ENCODE measurements at regions not wholly inside any gene's neighbourhood (a gene's known extent, or its start where the extent isn't known, plus 50 kb on each side); places are given as distances from the start of the nearest gene placed in this dataset.

DNA sequence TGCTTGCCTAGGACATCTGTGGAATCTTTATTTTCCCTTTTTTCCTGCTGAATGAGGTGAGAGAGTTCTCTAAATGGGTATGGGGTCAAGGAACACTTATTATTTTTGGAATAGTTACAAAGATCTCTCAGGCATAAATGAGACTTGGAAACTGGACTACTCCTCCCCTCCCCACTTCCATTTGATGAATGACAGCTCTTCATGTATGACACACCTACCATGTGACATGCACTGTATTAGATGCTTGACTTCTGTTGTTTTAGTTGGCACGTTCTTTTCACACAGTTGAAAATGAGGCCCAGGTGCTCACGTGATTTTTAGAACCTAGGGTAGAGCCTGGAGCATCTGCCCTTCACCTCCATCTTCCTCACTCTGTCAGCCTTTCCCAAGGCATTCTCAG lies 62.4 kb downstream of the VCPKMT start:
- ChIA-PET POLR2A (interaction anchor here (0.6 to 2.6 kb wide), 2 partner anchors 32 to 47 kb away, joined by 7 to 12 read pairs; no protein-coding TSS in a partner anchor), CTCF (interaction anchor here (1.2 kb wide), 1 partner anchor 8 kb away, joined by 3 read pairs; no protein-coding TSS in a partner anchor)
- no peak for DNase-seq
- Mint-ChIP-seq H3K4me3 (no peak overlapping the region), H3K4me1 (peaks cover 44% of the 10 kb centered on the region), H3K27me3 (no peaks in the 10 kb centered on the region), H3K27ac (no peak overlapping the region), H3K9me3 (ENCODE audit: insufficient read depth) (no peaks in the 10 kb centered on the region)
- Histone ChIP-seq H3K4me1 (ENCODE audit: control insufficient read depth in 2 of 2, insufficient read depth in 2 of 2, low read length in 2 of 2) (peaks cover 10 to 24% of the 10 kb centered on the region in 2 donors), H3K4me3 (ENCODE audit: control extremely low read depth in 1 of 5, extremely low read depth in 1 of 5, insufficient read depth in 1 of 5, low read depth in 2 of 5, low read length in 4 of 5) (no peak overlapping the region), H2AFZ (ENCODE audit: insufficient read depth, low read depth, low read length, poor library complexity, severe bottlenecking) (no peak overlapping the region), H3K27me3 (replicated peaks in 1 of 4; ENCODE audit: control extremely low read depth in 1 of 4, control insufficient read depth in 3 of 4, insufficient read depth in 4 of 4, low read length in 3 of 4) (no peaks in the 10 kb centered on the region), H3K36me3 (replicated peaks in 1 of 2; ENCODE audit: control extremely low read depth in 1 of 2, control insufficient read depth in 1 of 2, extremely low read depth in 1 of 2, insufficient read depth in 2 of 2, low read length in 1 of 2) (peaks cover 0 to 17% of the 10 kb centered on the region in 2 experiments), H3K4me2 (replicated peaks; ENCODE audit: low read depth, low read length, poor library complexity, severe bottlenecking) (no peak overlapping the region), H4K20me1 (ENCODE audit: control insufficient read depth, insufficient read depth, low read length, poor library complexity, severe bottlenecking) (no peaks in the 10 kb centered on the region), H3K27ac (ENCODE audit: low read length in 2 of 2) (no peak overlapping the region), H3K9me3 (ENCODE audit: control extremely low read depth in 1 of 3, control insufficient read depth in 2 of 3, insufficient read depth in 1 of 3, low read length in 2 of 3) (no peaks in the 10 kb centered on the region), H3K79me2 (ENCODE audit: control insufficient read depth, insufficient read depth, low read length) (peaks cover 34% of the 10 kb centered on the region), H3K9ac (ENCODE audit: low read length) (no peak overlapping the region)
- TF ChIP-seq, protein P1, sequence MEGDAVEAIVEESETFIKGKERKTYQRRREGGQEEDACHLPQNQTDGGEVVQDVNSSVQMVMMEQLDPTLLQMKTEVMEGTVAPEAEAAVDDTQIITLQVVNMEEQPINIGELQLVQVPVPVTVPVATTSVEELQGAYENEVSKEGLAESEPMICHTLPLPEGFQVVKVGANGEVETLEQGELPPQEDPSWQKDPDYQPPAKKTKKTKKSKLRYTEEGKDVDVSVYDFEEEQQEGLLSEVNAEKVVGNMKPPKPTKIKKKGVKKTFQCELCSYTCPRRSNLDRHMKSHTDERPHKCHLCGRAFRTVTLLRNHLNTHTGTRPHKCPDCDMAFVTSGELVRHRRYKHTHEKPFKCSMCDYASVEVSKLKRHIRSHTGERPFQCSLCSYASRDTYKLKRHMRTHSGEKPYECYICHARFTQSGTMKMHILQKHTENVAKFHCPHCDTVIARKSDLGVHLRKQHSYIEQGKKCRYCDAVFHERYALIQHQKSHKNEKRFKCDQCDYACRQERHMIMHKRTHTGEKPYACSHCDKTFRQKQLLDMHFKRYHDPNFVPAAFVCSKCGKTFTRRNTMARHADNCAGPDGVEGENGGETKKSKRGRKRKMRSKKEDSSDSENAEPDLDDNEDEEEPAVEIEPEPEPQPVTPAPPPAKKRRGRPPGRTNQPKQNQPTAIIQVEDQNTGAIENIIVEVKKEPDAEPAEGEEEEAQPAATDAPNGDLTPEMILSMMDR (IDR thresholded peaks at IDR 0.05), result no peak
- TF ChIP-seq EZH2 (IDR thresholded peaks at IDR 0.05; ENCODE audit: borderline replicate concordance, insufficient read depth, low read depth, low read length, poor library complexity, severe bottlenecking), result no peak
- ATAC-seq (ENCODE audit: low read depth), result no peak
- WGBS (ENCODE audit: insufficient coverage), result 100% methylated on average over 1 of the region's 2 CpGs
- intact Hi-C loops (cut with micrococcal nuclease), result no loop called here

DNA sequence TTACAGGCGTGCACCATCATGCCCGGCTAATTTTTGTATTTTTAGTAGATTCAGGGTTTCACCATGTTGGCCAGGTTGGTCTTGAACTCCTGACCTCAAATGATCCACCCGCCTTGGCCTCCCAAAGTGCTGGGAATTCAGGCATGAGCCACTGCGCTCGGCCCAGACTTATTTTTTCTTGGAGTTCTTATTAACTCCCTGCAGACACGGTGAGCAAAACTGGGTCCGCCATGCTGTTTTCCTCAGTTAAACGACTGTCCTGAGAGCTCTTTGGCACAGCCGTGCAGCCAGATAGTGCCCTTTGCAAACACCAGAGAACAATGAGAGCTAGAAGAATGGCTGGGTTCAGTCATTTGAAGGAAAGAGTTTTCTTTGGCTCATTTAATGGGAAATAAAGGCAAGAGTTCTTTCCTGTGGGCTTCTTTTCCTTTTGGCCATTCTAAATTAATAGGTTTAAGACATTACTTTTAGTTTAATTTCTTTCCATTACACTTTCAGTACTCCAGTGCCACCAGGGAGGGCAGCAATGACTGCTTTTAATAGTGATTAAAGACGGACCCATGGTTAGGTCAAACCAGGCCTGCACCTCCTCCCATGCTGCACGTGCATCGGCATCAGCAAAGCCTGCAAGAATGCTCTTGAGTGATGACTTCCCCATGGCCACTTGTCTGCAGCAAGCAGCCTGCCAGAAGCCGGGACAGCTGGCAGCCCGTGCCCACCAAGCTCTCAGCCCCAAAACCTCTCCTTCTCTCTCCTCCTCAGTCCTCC lies 60.7 kb downstream of the VCPKMT start:
- Histone ChIP-seq H3K4me1 (ENCODE audit: control insufficient read depth in 2 of 2, insufficient read depth in 2 of 2, low read length in 2 of 2) (peaks cover 15 to 35% of the 10 kb centered on the region in 2 donors), H3K9ac (ENCODE audit: low read length) (no peak overlapping the region), H2AFZ (ENCODE audit: insufficient read depth, low read depth, low read length, poor library complexity, severe bottlenecking) (peak overlapping the region; percentile 48), H3K4me2 (replicated peaks; ENCODE audit: low read depth, low read length, poor library complexity, severe bottlenecking) (peak overlapping the region; percentile 37), H4K20me1 (ENCODE audit: control insufficient read depth, insufficient read depth, low read length, poor library complexity, severe bottlenecking) (no peaks in the 10 kb centered on the region), H3K27me3 (replicated peaks in 1 of 4; ENCODE audit: control extremely low read depth in 1 of 4, control insufficient read depth in 3 of 4, insufficient read depth in 4 of 4, low read length in 3 of 4) (no peaks in the 10 kb centered on the region), H3K4me3 (ENCODE audit: control extremely low read depth in 1 of 5, extremely low read depth in 1 of 5, insufficient read depth in 1 of 5, low read depth in 2 of 5, low read length in 4 of 5) (no peak overlapping the region), H3K79me2 (ENCODE audit: control insufficient read depth, insufficient read depth, low read length) (peaks cover 45% of the 10 kb centered on the region), H3K9me3 (ENCODE audit: control extremely low read depth in 1 of 3, control insufficient read depth in 2 of 3, insufficient read depth in 1 of 3, low read length in 2 of 3) (no peaks in the 10 kb centered on the region), H3K36me3 (replicated peaks in 1 of 2; ENCODE audit: control extremely low read depth in 1 of 2, control insufficient read depth in 1 of 2, extremely low read depth in 1 of 2, insufficient read depth in 2 of 2, low read length in 1 of 2) (peaks cover 0 to 13% of the 10 kb centered on the region in 2 experiments), H3K27ac (ENCODE audit: low read length in 2 of 2) (no peak overlapping the region)
- peak overlapping the region; percentile 7 for H3K4me3 Mint-ChIP-seq
- peak overlapping the region; percentile 77 for H3K27ac Mint-ChIP-seq
- TF ChIP-seq, protein P1 (IDR thresholded peaks at IDR 0.05), result peak; percentile 52
- TF ChIP-seq EZH2 (IDR thresholded peaks at IDR 0.05; ENCODE audit: borderline replicate concordance, insufficient read depth, low read depth, low read length, poor library complexity, severe bottlenecking), result no peak
- WGBS (ENCODE audit: insufficient coverage), result 69% methylated on average over 14 of the region's 14 CpGs
- DNase-seq, result peak; percentile 64
- no peaks in the 10 kb centered on the region for H3K27me3 Mint-ChIP-seq
- POLR2A ChIA-PET, result interaction anchor here (0.6 to 2.6 kb wide), 3 partner anchors 30 to 49 kb away, joined by 3 to 7 read pairs (median 4); no protein-coding TSS in a partner anchor
- ATAC-seq (ENCODE audit: low read depth), result peak; percentile 93
- peaks cover 44% of the 10 kb centered on the region for H3K4me1 Mint-ChIP-seq
- H3K9me3 Mint-ChIP-seq (ENCODE audit: insufficient read depth), result no peaks in the 10 kb centered on the region
- intact Hi-C loops (cut with micrococcal nuclease), result loop anchor here (1.0 to 5.0 kb wide), 2 partner anchors 49 to 477 kb away; partner anchors contain the start of gene MAP4K5
- CTCF ChIA-PET, result interaction anchor here (0.5 to 2.9 kb wide), 13 partner anchors 27 to 423 kb away, joined by 3 to 29 read pairs (median 4); no protein-coding TSS in a partner anchor
